NT2/D1 (cell line): ENCODE measurements at regions not wholly inside any gene's neighbourhood (a gene's known extent, or its start where the extent isn't known, plus 50 kb on each side); places are given as distances from the start of the nearest gene placed in this dataset.

ENCODE experiments used
- SUZ12 ChIP-seq: IDR thresholded peaks from 2 replicates; pipeline ENCODE4 v1.6.1; 2011; ENCODE audit not compliant: insufficient read length, insufficient read depth; ENCODE audit errors: extremely low read depth
- YY1 ChIP-seq: IDR thresholded peaks from 2 replicates; pipeline ENCODE4 v1.6.1; 2011; ENCODE audit not compliant: insufficient read length, insufficient read depth

DNA sequence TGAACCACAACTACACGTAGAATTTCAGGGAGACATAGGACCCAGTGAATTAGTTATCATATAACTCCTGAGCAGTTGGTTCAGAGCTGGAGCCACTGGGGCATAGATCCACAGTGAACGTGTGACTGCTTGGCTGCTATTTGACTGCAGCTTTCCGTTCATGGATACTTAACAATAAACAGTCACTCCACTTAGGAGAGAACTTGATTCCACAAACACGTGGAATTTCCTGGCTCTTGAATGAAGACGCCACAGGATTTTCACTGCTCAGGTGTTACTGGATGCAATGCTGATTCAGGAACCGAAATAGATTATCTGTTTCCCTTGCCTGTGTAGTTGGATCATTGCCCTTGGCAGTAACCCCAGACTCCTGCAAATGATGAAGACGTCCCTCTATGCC is 679.1 kb upstream of the ZEB2 start:
- TF ChIP-seq YY1: no peak
- TF ChIP-seq SUZ12: no peak
